HCT116 (cell line): ENCODE measurements at regions not wholly inside any gene's neighbourhood (a gene's known extent, or its start where the extent isn't known, plus 50 kb on each side); places are given as distances from the start of the nearest gene placed in this dataset.
"Not testable (repeated sequence)": the region's sequence is repeated elsewhere in the genome, so short reads cannot be mapped to it uniquely, and the experiment has no call there.

Experiments
- ATAC-seq: fragments of 200-7000 bp; cut with Tn5 transposase; 2 replicates; pipeline ENCODE4 v1.9.1; 2020; ENCODE audit warnings: mild to moderate bottlenecking, moderate library complexity
- BruUV-seq: library from RNA; stranded (reverse); fragments of 400-500 nt; replicated peaks from 2 replicates; lab custom pipeline; 2021; lab: Mats Ljungman, UMichigan
- CTCF ChIA-PET: fragments of 300-600 bp; sonication (Branson Sonifier 250); formaldehyde crosslinking; loops from one replicate; lab custom pipeline; 2021; ENCODE audit warnings: antibody characterized with exemption; lab: Charles Lee
- POLR2A ChIA-PET: fragments of 300-600, 350-600 bp; sonication (Branson Sonifier 250); formaldehyde crosslinking; loops from one replicate; lab custom pipeline; 2021; ENCODE audit warnings: antibody characterized with exemption; lab: Charles Lee
- RAD21 ChIA-PET, 2 experiments: fragments of 300-600 bp; sonication (Branson Sonifier 250); formaldehyde crosslinking; loops; one replicate each; lab custom pipeline; 2023; ENCODE audit warnings: low total read pairs in 2 of 2; ENCODE audit not compliant: uncharacterized antibody in 2 of 2, unreplicated experiment in 2 of 2, low non-redundant PET in 1 of 2; lab: Charles Lee
- DNase-seq: peaks from one replicate; pipeline ENCODE4 v3.0.0-alpha.2; 2010; ENCODE audit warnings: low read depth, low spot score
- H2AFZ ChIP-seq: fragments of 200-600 bp; shearing (Covaris generic), sonication (generic); 2 replicates; pipeline ENCODE4 v1.6.1; 2017; ENCODE audit warnings: low read depth, mixed run types, mixed read lengths, antibody characterized with exemption, low read length; ENCODE audit not compliant: poor library complexity, severe bottlenecking
- H3K27ac ChIP-seq: 2 replicates; pipeline ENCODE4 v1.5.1; 2012; ENCODE audit warnings: low read depth, low read length
- H3K27me3 ChIP-seq: fragments of 200-600 bp; sonication (generic); 2 replicates; pipeline ENCODE4 v1.6.1; 2016; ENCODE audit warnings: mixed run types, low read length, mixed read lengths; ENCODE audit not compliant: insufficient read depth
- H3K36me3 ChIP-seq, 2 experiments: fragments of 200-500 bp in 1 of 2; fragments of 200-600 bp in 1 of 2; sonication (Bioruptor generic) in 1 of 2; sonication (generic) in 1 of 2; 2 replicates each; pipeline versions ENCODE4 v1.5.1 to v1.6.1; 2014 to 2016; ENCODE audit warnings: low read length in 2 of 2, inconsistent platforms in 1 of 2, mixed read lengths in 1 of 2, mixed run types in 1 of 2; ENCODE audit not compliant: insufficient read depth in 2 of 2, control insufficient read depth in 1 of 2
- H3K4me1 ChIP-seq, 2 experiments: fragments of 200-600 bp in 1 of 2; sonication (generic) in 1 of 2; 2 replicates each; pipeline versions ENCODE4 v1.5.1 to v1.6.1; 2012 to 2017; ENCODE audit warnings: low read length in 2 of 2, inconsistent platforms in 1 of 2, mild to moderate bottlenecking in 1 of 2, mixed read lengths in 1 of 2, mixed run types in 1 of 2, moderate library complexity in 1 of 2; ENCODE audit not compliant: insufficient read depth in 2 of 2, control insufficient read depth in 1 of 2
- H3K4me2 ChIP-seq: fragments of 200-600 bp; sonication (generic); 2 replicates; pipeline ENCODE4 v1.6.1; 2017; ENCODE audit warnings: mixed run types, low read length, mixed read lengths
- H3K4me3 ChIP-seq, 2 experiments: fragments of 200-600 bp in 1 of 2; sonication (generic) in 1 of 2; replicated peaks in 1 of 2; 2 replicates each; pipeline ENCODE4 v1.5.1; 2011 to 2016; ENCODE audit warnings: low read length in 2 of 2, control low read depth in 1 of 2, low read depth in 1 of 2, mild to moderate bottlenecking in 1 of 2, mixed read lengths in 1 of 2, mixed run types in 1 of 2
- H3K79me2 ChIP-seq: fragments of 200-600 bp; sonication (generic); 2 replicates; pipeline ENCODE4 v1.6.1; 2017; ENCODE audit warnings: mild to moderate bottlenecking, mixed run types, low read length, moderate library complexity, mixed read lengths; ENCODE audit not compliant: insufficient read depth
- H3K9ac ChIP-seq: fragments of 200-600 bp; sonication (generic); 2 replicates; pipeline ENCODE4 v1.6.1; 2016; ENCODE audit warnings: low read length, mixed read lengths
- H3K9me2 ChIP-seq: fragments of 200-600 bp; sonication (generic), shearing (Covaris generic); 2 replicates; pipeline ENCODE4 v1.6.1; 2017; ENCODE audit warnings: mixed run types, mild to moderate bottlenecking, moderate library complexity; ENCODE audit not compliant: insufficient read depth
- H3K9me3 ChIP-seq, 2 experiments: fragments of 200-500 bp in 1 of 2; fragments of 200-600 bp in 1 of 2; sonication (Bioruptor generic) in 1 of 2; sonication (generic) in 1 of 2; 2 replicates each; pipeline ENCODE4 v1.6.1; 2014 to 2017; ENCODE audit warnings: low read length in 2 of 2, mixed read lengths in 2 of 2, inconsistent platforms in 1 of 2, low read depth in 1 of 2, mild to moderate bottlenecking in 1 of 2, mixed run types in 1 of 2, moderate library complexity in 1 of 2; ENCODE audit not compliant: control insufficient read depth in 1 of 2, insufficient read depth in 1 of 2
- H4K20me1 ChIP-seq: fragments of 200-600 bp; sonication (generic), shearing (Covaris generic); 2 replicates; pipeline ENCODE4 v1.6.1; 2017; ENCODE audit warnings: mixed run types, mild to moderate bottlenecking, moderate library complexity; ENCODE audit not compliant: insufficient read depth
- RAD21 ChIP-seq: IDR thresholded peaks from 2 replicates; pipeline ENCODE4 v1.6.1; 2012; ENCODE audit warnings: low read depth, mild to moderate bottlenecking
- REST ChIP-seq: IDR thresholded peaks from 2 replicates; pipeline ENCODE4 v1.6.1; 2012; ENCODE audit warnings: low read depth
- ZNF274 ChIP-seq: fragments of 200-500 bp; sonication (Bioruptor generic); IDR thresholded peaks from 2 replicates; pipeline ENCODE4 v1.6.1; 2014; ENCODE audit warnings: mild to moderate bottlenecking, low read depth, low read length, inconsistent platforms
- intact Hi-C: fragments of 100-400 bp; cut with micrococcal nuclease; formaldehyde crosslinking; loops from 2 replicates; pipeline ENCODE4 v1.10.0; 2022

GRCh38 chr22:27108425-27109114, 451.2 kb downstream of the MIAT start (continued):
- TF ChIP-seq REST (no peak), RAD21 (no peak), ZNF274 (no peak)

- H2AFZ ChIP-seq, POLR2A ChIA-PET, H3K9ac ChIP-seq, H3K4me2 ChIP-seq, H3K9me2 ChIP-seq, ATAC-seq, H3K79me2 ChIP-seq, DNase-seq, H3K27ac ChIP-seq, BruUV-seq, CTCF ChIA-PET, intact Hi-C loops, H3K4me3 ChIP-seq, H3K36me3 ChIP-seq, RAD21 ChIA-PET, H4K20me1 ChIP-seq, H3K9me3 ChIP-seq: not testable (repeated sequence)
- H3K27me3 ChIP-seq = peaks cover 31% of the 10 kb centered on the region
- H3K4me1 ChIP-seq = peaks cover 46 to 60% of the 10 kb centered on the region in 2 experiments
Measured at GRCh38 chr22:27109406-27109805, 452.0 kb downstream of the MIAT start.
